ENCODE measurements at regions not wholly inside any gene's neighbourhood (a gene's known extent, or its start where the extent isn't known, plus 50 kb on each side); places are given as distances from the start of the nearest gene placed in this dataset.

GRCh38 chr12:98418357-98419075, 96.9 kb upstream of the TMPO start:
- Histone ChIP-seq H3K27ac (ENCODE audit: low read depth, low read length) (no peak overlapping the region), H3K4me3 (ENCODE audit: low read length) (no peak overlapping the region), H3K36me3 (ENCODE audit: control insufficient read depth, low read length) (no peaks in the 10 kb centered on the region), H3F3A (ENCODE audit: control insufficient read depth, insufficient read depth) (no peaks in the 10 kb centered on the region), H3K4me1 (ENCODE audit: control insufficient read depth, low read length) (no peaks in the 10 kb centered on the region), H3K79me2 (ENCODE audit: control insufficient read depth, low read length) (no peaks in the 10 kb centered on the region), H3K9me2 (replicated peaks; ENCODE audit: control insufficient read depth, low read length) (no peaks in the 10 kb centered on the region), H3K9me3 (ENCODE audit: control insufficient read depth, insufficient read depth, low read length) (no peaks in the 10 kb centered on the region), H3K27me3 (ENCODE audit: control insufficient read depth, low read length) (peaks cover 3% of the 10 kb centered on the region; the same call in 1 of the 2 replicates), H3K4me2 (ENCODE audit: low read length) (no peak overlapping the region), H4K20me1 (ENCODE audit: control insufficient read depth, insufficient read depth, low read depth, low read length) (no peaks in the 10 kb centered on the region)
- TF ChIP-seq EZH2phosphoT487 (IDR thresholded peaks at IDR 0.05; ENCODE audit: borderline replicate concordance, low read length), result no peak

GRCh38 chr12:98419081-98419794, 96.2 kb upstream of the TMPO start:
- Histone ChIP-seq H3K36me3 (ENCODE audit: control insufficient read depth, low read length) (no peaks in the 10 kb centered on the region), H3F3A (ENCODE audit: control insufficient read depth, insufficient read depth) (no peaks in the 10 kb centered on the region), H3K9me2 (replicated peaks; ENCODE audit: control insufficient read depth, low read length) (no peaks in the 10 kb centered on the region), H3K27me3 (ENCODE audit: control insufficient read depth, low read length) (peaks cover 3% of the 10 kb centered on the region; the same call in 1 of the 2 replicates), H3K79me2 (ENCODE audit: control insufficient read depth, low read length) (no peaks in the 10 kb centered on the region), H3K4me2 (ENCODE audit: low read length) (no peak overlapping the region), H3K27ac (ENCODE audit: low read depth, low read length) (no peak overlapping the region), H3K4me3 (ENCODE audit: low read length) (no peak overlapping the region), H3K9me3 (ENCODE audit: control insufficient read depth, insufficient read depth, low read length) (no peaks in the 10 kb centered on the region), H3K4me1 (ENCODE audit: control insufficient read depth, low read length) (no peaks in the 10 kb centered on the region), H4K20me1 (ENCODE audit: control insufficient read depth, insufficient read depth, low read depth, low read length) (no peaks in the 10 kb centered on the region)
- TF ChIP-seq CTCF (IDR thresholded peaks at IDR 0.05; ENCODE audit: low read depth, low read length, poor library complexity, severe bottlenecking) (no peak), EZH2phosphoT487 (IDR thresholded peaks at IDR 0.05; ENCODE audit: borderline replicate concordance, low read length) (no peak)

DNA sequence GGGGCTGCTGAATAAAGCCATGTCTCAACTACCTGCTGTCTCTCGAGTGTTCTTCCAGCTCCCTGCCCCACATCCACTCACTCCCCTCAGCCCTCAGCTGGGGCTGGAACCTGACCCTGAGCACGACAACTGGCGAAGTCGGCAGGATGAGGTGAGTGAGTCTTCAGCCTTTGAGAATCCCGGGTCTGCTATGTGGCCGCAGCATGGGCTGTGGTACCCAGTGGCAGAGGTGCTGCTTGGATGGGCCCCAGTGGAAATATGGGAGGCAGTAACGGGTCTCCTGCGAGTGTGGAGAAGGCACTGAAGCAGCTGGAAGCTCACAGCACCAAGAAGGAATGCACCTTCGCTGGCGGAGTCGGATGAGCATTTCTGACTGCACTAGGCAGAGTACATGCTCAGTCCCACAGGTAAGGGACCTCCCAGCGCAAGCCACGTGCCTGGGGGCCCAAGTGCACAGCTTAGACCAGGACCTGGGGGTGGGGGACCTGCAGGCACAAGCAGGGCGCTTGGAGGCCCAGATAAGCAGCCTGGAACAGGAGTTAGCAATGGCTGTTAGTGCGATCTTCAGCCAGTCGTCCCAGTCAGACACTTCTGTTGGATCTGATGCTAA, 95.5 kb upstream of the TMPO start:
- Histone ChIP-seq H3F3A (ENCODE audit: control insufficient read depth, insufficient read depth) (no peaks in the 10 kb centered on the region), H3K9me3 (ENCODE audit: control insufficient read depth, insufficient read depth, low read length) (no peaks in the 10 kb centered on the region), H3K4me3 (ENCODE audit: low read length) (no peak overlapping the region), H4K20me1 (ENCODE audit: control insufficient read depth, insufficient read depth, low read depth, low read length) (no peaks in the 10 kb centered on the region), H3K9me2 (replicated peaks; ENCODE audit: control insufficient read depth, low read length) (no peaks in the 10 kb centered on the region), H3K79me2 (ENCODE audit: control insufficient read depth, low read length) (no peaks in the 10 kb centered on the region), H3K4me1 (ENCODE audit: control insufficient read depth, low read length) (no peaks in the 10 kb centered on the region), H3K36me3 (ENCODE audit: control insufficient read depth, low read length) (no peaks in the 10 kb centered on the region), H3K27me3 (ENCODE audit: control insufficient read depth, low read length) (peaks cover 2% of the 10 kb centered on the region; the same call in 1 of the 2 replicates), H3K4me2 (ENCODE audit: low read length) (no peak overlapping the region), H3K27ac (ENCODE audit: low read depth, low read length) (no peak overlapping the region)
- no peak for TF ChIP-seq EZH2phosphoT487 (IDR thresholded peaks at IDR 0.05; ENCODE audit: borderline replicate concordance, low read length)
- TF ChIP-seq CTCF (IDR thresholded peaks at IDR 0.05; ENCODE audit: low read depth, low read length, poor library complexity, severe bottlenecking), result no peak

All from DOHH2 (cell line).